ENCODE measurements at regions not wholly inside any gene's neighbourhood (a gene's known extent, or its start where the extent isn't known, plus 50 kb on each side); places are given as distances from the start of the nearest gene placed in this dataset.
"Not testable (repeated sequence)": the region's sequence is repeated elsewhere in the genome, so short reads cannot be mapped to it uniquely, and the experiment has no call there.

DNA sequence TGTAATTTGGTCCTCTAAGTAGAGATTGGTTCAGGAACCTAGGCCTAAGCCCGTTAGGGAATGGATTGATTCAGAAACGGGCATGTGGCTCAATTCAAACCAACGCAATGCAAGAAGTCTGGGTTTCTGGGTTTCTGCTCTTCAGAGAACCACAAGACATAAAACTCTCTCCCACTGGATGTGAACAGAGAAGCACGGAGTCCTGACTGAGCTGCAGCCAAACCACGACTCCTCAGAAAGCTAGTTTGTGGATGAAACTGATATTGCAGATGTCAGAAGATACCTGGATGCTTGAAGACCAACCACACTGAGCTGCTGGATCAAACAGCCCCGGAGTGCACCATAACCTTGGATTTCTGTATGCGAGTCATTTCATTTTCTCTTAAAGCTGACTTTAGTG lies 50.0 kb downstream of the SOD2 start:
- Histone ChIP-seq H3K9me3 (ENCODE audit: control insufficient read depth, insufficient read depth, low read length) (no peaks in the 10 kb centered on the region), H3K27ac (ENCODE audit: low read depth, low read length) (no peak overlapping the region), H3K27me3 (ENCODE audit: control insufficient read depth, insufficient read depth, low read length) (no peaks in the 10 kb centered on the region), H3K4me3 (ENCODE audit: low read depth, low read length) (no peak overlapping the region), H3K36me3 (ENCODE audit: control insufficient read depth, insufficient read depth, low read length) (no peaks in the 10 kb centered on the region), H3K4me1 (ENCODE audit: control insufficient read depth, insufficient read depth, low read length) (no peaks in the 10 kb centered on the region)
- WGBS (ENCODE audit: insufficient coverage): 94% methylated on average over 3 of the region's 7 CpGs
- DNase-seq (ENCODE audit: low read depth in 4 of 6, low spot score in 6 of 6): no peak

DNA sequence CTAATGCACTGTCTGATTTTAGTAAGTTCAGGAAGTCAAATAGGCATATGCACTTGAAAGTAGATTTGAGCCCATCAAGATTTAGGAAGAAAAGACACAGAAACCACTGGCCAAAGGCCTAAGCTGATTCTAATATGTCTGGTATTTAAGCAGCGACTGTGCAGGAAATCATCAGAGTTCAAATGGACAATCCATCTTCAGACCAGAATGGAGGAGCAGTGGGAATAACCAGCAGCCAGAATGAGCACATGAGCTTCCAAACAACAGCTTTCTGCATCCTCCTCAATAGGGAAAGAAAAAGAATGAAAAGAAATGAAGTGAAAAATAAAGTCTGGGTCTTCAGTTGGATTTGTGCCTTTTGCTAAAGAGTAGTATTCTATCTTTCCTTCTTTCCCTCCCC lies 50.6 kb downstream of the SOD2 start:
- H3K36me3 ChIP-seq (ENCODE audit: control insufficient read depth, insufficient read depth, low read length): no peaks in the 10 kb centered on the region
- H3K27ac ChIP-seq (ENCODE audit: low read depth, low read length): no peak overlapping the region
- H3K9me3 ChIP-seq (ENCODE audit: control insufficient read depth, insufficient read depth, low read length): no peaks in the 10 kb centered on the region
- WGBS (ENCODE audit: insufficient coverage): 60% methylated on average over 1 of the region's 1 CpG
- H3K4me1 ChIP-seq (ENCODE audit: control insufficient read depth, insufficient read depth, low read length): no peaks in the 10 kb centered on the region
- H3K4me3 ChIP-seq (ENCODE audit: low read depth, low read length): no peak overlapping the region
- DNase-seq (ENCODE audit: low read depth in 4 of 6, low spot score in 6 of 6): no peak
- H3K27me3 ChIP-seq (ENCODE audit: control insufficient read depth, insufficient read depth, low read length): no peaks in the 10 kb centered on the region

DNA sequence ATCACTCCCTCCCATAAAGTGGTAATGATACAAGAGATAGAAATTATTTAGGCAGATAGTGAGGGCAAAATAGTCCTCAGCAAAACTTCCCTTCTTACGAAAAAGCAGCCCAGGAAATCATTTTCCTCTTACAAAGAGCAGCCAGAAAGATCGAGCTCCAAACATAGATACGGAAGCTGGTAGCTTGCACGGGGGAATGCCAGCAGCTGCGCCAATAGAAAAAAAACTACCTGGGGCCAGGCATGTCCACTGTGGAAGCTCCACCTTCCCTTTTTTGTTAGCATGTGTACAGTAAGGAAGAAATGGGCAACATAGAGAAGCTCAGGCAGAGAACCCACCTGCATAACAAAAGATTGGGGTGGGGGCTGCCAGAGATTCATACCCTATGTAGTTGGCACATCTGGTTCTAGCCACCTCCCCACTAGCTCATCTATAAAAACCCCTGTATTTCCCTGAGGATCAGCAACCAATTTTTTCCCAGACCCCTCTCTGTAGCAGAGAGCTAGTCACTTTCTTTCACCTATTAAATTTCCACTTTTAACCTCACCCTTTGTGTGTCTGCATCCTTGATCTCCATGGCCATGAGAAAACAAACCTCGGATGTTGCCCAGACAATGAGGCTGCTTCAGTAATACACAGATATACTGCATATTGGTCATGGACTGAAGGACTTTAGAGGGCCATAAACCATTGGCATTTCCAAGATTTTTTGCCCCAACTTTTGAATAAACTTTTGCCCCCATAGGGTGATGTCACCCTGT lies 52.1 kb downstream of the SOD2 start:
- H3K4me1 ChIP-seq (ENCODE audit: control insufficient read depth, insufficient read depth, low read length): no peaks in the 10 kb centered on the region
- no peak overlapping the region for H3K4me3 ChIP-seq (ENCODE audit: low read depth, low read length)
- H3K27me3 ChIP-seq (ENCODE audit: control insufficient read depth, insufficient read depth, low read length): no peaks in the 10 kb centered on the region
- DNase-seq (ENCODE audit: low read depth in 4 of 6, low spot score in 6 of 6): no peak
- H3K27ac ChIP-seq (ENCODE audit: low read depth, low read length): no peak overlapping the region
- H3K9me3 ChIP-seq (ENCODE audit: control insufficient read depth, insufficient read depth, low read length): no peaks in the 10 kb centered on the region
- H3K36me3 ChIP-seq (ENCODE audit: control insufficient read depth, insufficient read depth, low read length): no peaks in the 10 kb centered on the region
- 100% methylated on average over 3 of the region's 6 CpGs for WGBS (ENCODE audit: insufficient coverage)

DNA sequence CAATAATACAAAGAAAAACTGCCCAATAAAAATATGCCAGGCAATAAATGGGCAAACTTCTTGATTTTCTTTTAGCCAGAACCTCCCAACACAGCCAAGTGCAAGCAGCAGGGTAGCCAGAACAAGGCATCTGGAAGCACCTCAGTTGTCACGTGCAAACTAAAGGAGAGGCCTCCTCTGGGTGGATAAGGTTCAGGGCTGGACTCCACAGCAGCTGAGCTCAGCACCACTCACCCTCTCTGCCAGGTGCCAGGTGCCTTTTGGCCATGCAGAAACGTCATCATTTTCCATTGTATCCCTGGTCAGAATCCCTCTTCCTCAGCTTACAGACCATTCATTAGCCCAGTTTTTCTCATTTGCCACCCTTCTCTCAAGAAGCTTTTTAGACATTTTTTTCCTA lies 52.7 kb downstream of the SOD2 start:
- WGBS (ENCODE audit: insufficient coverage): 72% methylated on average over 2 of the region's 2 CpGs
- Histone ChIP-seq H3K4me3 (ENCODE audit: low read depth, low read length) (no peak overlapping the region), H3K9me3 (ENCODE audit: control insufficient read depth, insufficient read depth, low read length) (no peaks in the 10 kb centered on the region), H3K36me3 (ENCODE audit: control insufficient read depth, insufficient read depth, low read length) (no peaks in the 10 kb centered on the region), H3K27ac (ENCODE audit: low read depth, low read length) (no peak overlapping the region), H3K4me1 (ENCODE audit: control insufficient read depth, insufficient read depth, low read length) (no peaks in the 10 kb centered on the region), H3K27me3 (ENCODE audit: control insufficient read depth, insufficient read depth, low read length) (no peaks in the 10 kb centered on the region)
- no peak for DNase-seq (ENCODE audit: low read depth in 4 of 6, low spot score in 6 of 6)

DNA sequence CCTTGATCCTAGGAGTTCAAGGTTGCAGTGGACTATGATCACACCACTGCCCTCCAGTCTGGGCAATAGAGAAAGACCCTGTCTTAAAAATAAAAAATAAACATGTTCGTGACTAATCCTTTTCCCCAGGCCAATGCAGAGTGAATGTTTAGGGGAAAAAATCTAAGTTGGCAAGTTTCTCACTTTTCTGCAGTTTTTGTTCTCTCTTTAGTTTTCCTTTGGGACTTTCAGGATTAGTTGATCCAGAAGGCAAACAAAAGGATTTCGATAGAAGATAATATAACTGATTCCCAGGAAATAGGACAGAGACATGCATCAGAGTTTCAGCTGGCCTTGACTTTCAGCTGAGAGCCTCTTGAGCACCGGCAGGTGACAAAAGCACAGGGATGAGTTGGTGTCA lies 53.3 kb downstream of the SOD2 start:
- Histone ChIP-seq H3K9me3 (ENCODE audit: control insufficient read depth, insufficient read depth, low read length) (no peaks in the 10 kb centered on the region), H3K27ac (ENCODE audit: low read depth, low read length) (no peak overlapping the region), H3K4me3 (ENCODE audit: low read depth, low read length) (no peak overlapping the region), H3K27me3 (ENCODE audit: control insufficient read depth, insufficient read depth, low read length) (no peaks in the 10 kb centered on the region), H3K4me1 (ENCODE audit: control insufficient read depth, insufficient read depth, low read length) (no peaks in the 10 kb centered on the region), H3K36me3 (ENCODE audit: control insufficient read depth, insufficient read depth, low read length) (no peaks in the 10 kb centered on the region)
- no peak for DNase-seq (ENCODE audit: low read depth in 4 of 6, low spot score in 6 of 6)
- 89% methylated on average over 1 of the region's 3 CpGs for WGBS (ENCODE audit: insufficient coverage)

DNA sequence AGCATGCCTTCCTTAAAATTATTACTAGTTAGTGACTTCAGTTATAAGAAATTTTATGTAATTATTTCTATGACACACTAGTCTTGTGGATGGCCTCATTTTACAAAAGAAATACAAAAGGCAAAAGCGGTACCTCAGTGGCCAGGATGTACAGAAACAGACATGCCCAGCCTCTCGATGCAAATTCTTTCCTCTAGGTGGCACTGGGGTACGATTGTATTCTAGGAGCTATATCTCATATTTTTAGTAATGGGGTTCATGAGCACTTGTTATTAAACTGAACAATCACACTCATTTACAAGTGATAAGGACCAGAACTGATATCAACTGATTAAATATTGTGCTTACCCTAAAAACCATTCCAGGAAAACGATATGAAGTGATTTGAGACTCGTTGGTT lies 59.8 kb downstream of the SOD2 start:
- no peak for DNase-seq (ENCODE audit: low read depth in 4 of 6, low spot score in 6 of 6)
- H3K27ac ChIP-seq (ENCODE audit: low read depth, low read length): no peak overlapping the region
- no peaks in the 10 kb centered on the region for H3K27me3 ChIP-seq (ENCODE audit: control insufficient read depth, insufficient read depth, low read length)
- no CpG with 5 or more reads among the region's 5 CpGs for WGBS (ENCODE audit: insufficient coverage)
- no peaks in the 10 kb centered on the region for H3K4me1 ChIP-seq (ENCODE audit: control insufficient read depth, insufficient read depth, low read length)
- H3K9me3 ChIP-seq (ENCODE audit: control insufficient read depth, insufficient read depth, low read length): no peaks in the 10 kb centered on the region
- no peak overlapping the region for H3K4me3 ChIP-seq (ENCODE audit: low read depth, low read length)
- H3K36me3 ChIP-seq (ENCODE audit: control insufficient read depth, insufficient read depth, low read length): no peaks in the 10 kb centered on the region

DNA sequence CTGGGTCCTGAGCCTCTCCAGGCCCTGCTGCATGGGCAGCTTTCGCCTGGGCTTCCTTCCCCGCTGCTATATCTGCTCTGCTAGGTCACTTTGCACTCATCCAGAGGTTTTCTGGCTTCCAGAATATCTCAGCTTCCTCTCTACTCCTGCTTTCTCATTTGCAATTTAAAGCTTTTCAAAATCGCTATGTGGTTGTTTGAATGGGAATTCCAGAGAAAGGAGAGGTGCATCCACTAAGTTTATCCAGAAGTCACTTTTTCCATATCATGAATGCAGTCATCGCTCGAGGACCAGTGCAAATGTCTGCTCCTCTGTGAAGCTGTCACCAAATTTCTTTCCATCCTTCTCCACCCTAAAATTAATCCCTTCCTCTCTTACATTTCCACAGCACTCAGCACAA lies 61.2 kb downstream of the SOD2 start:
- no peak overlapping the region for H3K27ac ChIP-seq (ENCODE audit: low read depth, low read length)
- WGBS (ENCODE audit: insufficient coverage): 94% methylated on average over 3 of the region's 5 CpGs
- H3K27me3 ChIP-seq (ENCODE audit: control insufficient read depth, insufficient read depth, low read length): no peaks in the 10 kb centered on the region
- no peak overlapping the region for H3K4me3 ChIP-seq (ENCODE audit: low read depth, low read length)
- H3K4me1 ChIP-seq (ENCODE audit: control insufficient read depth, insufficient read depth, low read length): no peaks in the 10 kb centered on the region
- no peak for DNase-seq (ENCODE audit: low read depth in 4 of 6, low spot score in 6 of 6)
- no peaks in the 10 kb centered on the region for H3K36me3 ChIP-seq (ENCODE audit: control insufficient read depth, insufficient read depth, low read length)
- H3K9me3 ChIP-seq (ENCODE audit: control insufficient read depth, insufficient read depth, low read length): no peaks in the 10 kb centered on the region

DNA sequence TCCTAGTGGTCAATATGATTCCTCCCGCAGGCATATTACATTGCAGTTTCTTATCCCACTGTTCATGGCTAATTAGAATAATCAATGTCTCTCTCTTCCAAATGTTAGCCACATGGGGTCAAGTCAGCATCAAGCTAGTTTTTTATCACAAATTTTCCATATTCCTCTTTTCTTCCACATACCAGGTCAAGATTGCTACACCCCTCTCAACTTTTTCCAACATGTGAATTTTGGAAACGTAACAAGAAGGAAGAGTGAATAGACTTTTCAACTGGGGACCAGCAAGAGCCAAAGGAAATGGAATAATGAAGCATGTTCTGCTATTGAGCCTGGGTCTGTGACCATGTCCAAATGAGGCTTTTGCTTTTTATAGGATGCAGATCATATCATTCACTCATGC lies 65.1 kb downstream of the SOD2 start:
- Histone ChIP-seq H3K4me3 (ENCODE audit: low read depth, low read length) (no peak overlapping the region), H3K27me3 (ENCODE audit: control insufficient read depth, insufficient read depth, low read length) (no peaks in the 10 kb centered on the region), H3K4me1 (ENCODE audit: control insufficient read depth, insufficient read depth, low read length) (no peaks in the 10 kb centered on the region), H3K9me3 (ENCODE audit: control insufficient read depth, insufficient read depth, low read length) (no peaks in the 10 kb centered on the region), H3K27ac (ENCODE audit: low read depth, low read length) (no peak overlapping the region), H3K36me3 (ENCODE audit: control insufficient read depth, insufficient read depth, low read length) (no peaks in the 10 kb centered on the region)
- 100% methylated on average over 1 of the region's 2 CpGs for WGBS (ENCODE audit: insufficient coverage)
- no peak for DNase-seq (ENCODE audit: low read depth in 4 of 6, low spot score in 6 of 6)

DNA sequence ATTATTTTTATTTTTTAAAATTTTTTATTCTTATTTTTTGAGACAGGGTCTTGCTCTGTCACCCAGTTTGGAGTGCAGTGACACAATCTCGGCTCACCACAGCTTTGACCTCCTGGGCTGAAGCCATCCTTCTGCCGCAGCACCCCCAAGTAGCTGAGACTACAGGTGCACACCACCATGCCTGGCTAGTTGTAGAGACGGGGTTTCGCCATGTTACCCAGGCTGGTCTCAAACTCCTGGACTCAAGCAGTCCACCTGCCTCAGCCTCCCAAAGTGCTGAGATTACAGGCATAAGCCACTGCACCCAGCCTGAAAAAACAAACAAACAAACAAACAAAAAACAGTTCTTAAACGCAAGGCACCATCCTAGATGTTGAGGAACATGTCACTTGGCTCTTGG lies 66.5 kb downstream of the SOD2 start:
- not testable (repeated sequence) for DNase-seq (ENCODE audit: low read depth in 4 of 6, low spot score in 6 of 6); H3K9me3 ChIP-seq (ENCODE audit: control insufficient read depth, insufficient read depth, low read length); H3K27me3 ChIP-seq (ENCODE audit: control insufficient read depth, insufficient read depth, low read length); H3K36me3 ChIP-seq (ENCODE audit: control insufficient read depth, insufficient read depth, low read length); H3K4me1 ChIP-seq (ENCODE audit: control insufficient read depth, insufficient read depth, low read length); H3K27ac ChIP-seq (ENCODE audit: low read depth, low read length); H3K4me3 ChIP-seq (ENCODE audit: low read depth, low read length)
- WGBS (ENCODE audit: insufficient coverage): 96% methylated on average over 4 of the region's 5 CpGs

DNA sequence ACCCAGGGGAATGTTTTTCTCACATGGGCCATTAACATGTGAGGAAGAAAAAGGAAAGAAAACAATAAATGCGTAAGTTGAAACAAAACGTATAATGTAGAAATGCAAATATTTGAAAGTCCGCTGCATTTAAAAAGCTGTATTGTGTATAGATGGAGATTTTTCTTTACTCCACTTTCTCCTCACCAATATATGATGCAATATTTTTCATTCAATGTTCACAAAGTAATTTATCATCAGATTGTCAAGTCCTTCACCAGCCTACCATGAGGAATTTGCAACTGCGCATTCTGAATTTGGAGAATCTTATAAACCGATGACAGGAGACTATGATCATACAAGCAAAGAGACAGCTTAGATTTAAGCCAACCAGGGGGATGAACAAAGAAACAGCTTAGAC lies 69.9 kb downstream of the SOD2 start:
- Histone ChIP-seq H3K4me1 (ENCODE audit: control insufficient read depth, insufficient read depth, low read length) (no peaks in the 10 kb centered on the region), H3K27me3 (ENCODE audit: control insufficient read depth, insufficient read depth, low read length) (no peaks in the 10 kb centered on the region), H3K4me3 (ENCODE audit: low read depth, low read length) (no peak overlapping the region), H3K27ac (ENCODE audit: low read depth, low read length) (no peak overlapping the region), H3K9me3 (ENCODE audit: control insufficient read depth, insufficient read depth, low read length) (no peaks in the 10 kb centered on the region), H3K36me3 (ENCODE audit: control insufficient read depth, insufficient read depth, low read length) (no peaks in the 10 kb centered on the region)
- WGBS (ENCODE audit: insufficient coverage): 100% methylated on average over 2 of the region's 5 CpGs
- no peak for DNase-seq (ENCODE audit: low read depth in 4 of 6, low spot score in 6 of 6)

All from spinal cord (tissue), 9 donors.